ENCODE measurements at regions not wholly inside any gene's neighbourhood (a gene's known extent, or its start where the extent isn't known, plus 50 kb on each side); places are given as distances from the start of the nearest gene placed in this dataset.

GRCh38 chr2:226383461-226383860 is 416.2 kb downstream of the IRS1 start:
- H3K4me3 ChIP-seq (ENCODE audit: low read depth, low read length), result no peak overlapping the region
- TF ChIP-seq CTCF (IDR thresholded peaks at IDR 0.05; ENCODE audit: control insufficient read depth, extremely low read depth, insufficient read depth), result no peak
- no peak for DNase-seq (ENCODE audit: low read depth)

- no peak for DNase-seq (ENCODE audit: low read depth)
- no peak overlapping the region for H3K4me3 ChIP-seq (ENCODE audit: low read depth, low read length)
- no peak for TF ChIP-seq CTCF (IDR thresholded peaks at IDR 0.05; ENCODE audit: control insufficient read depth, extremely low read depth, insufficient read depth)
These were observed 418.9 kb downstream of the IRS1 start for GRCh38 chr2:226380679-226381078.

- DNase-seq (ENCODE audit: low read depth), result peak; percentile 73
- H3K4me3 ChIP-seq (ENCODE audit: low read depth, low read length), result no peak overlapping the region
- TF ChIP-seq CTCF (IDR thresholded peaks at IDR 0.05; ENCODE audit: control insufficient read depth, extremely low read depth, insufficient read depth), result no peak
These were observed 420.6 kb downstream of the IRS1 start for GRCh38 chr2:226378753-226379705.

GRCh38 chr2:226376516-226377180 is 423.0 kb downstream of the IRS1 start:
- no peak for DNase-seq (ENCODE audit: low read depth)
- no peak for TF ChIP-seq CTCF (IDR thresholded peaks at IDR 0.05; ENCODE audit: control insufficient read depth, extremely low read depth, insufficient read depth)
- no peak overlapping the region for H3K4me3 ChIP-seq (ENCODE audit: low read depth, low read length)

GRCh38 chr2:226366920-226367319 is 432.7 kb downstream of the IRS1 start:
- no peak for TF ChIP-seq CTCF (IDR thresholded peaks at IDR 0.05; ENCODE audit: control insufficient read depth, extremely low read depth, insufficient read depth)
- DNase-seq (ENCODE audit: low read depth), result no peak
- H3K4me3 ChIP-seq (ENCODE audit: low read depth, low read length), result no peak overlapping the region

GRCh38 chr2:226364217-226364616 is 435.4 kb downstream of the IRS1 start:
- no peak for TF ChIP-seq CTCF (IDR thresholded peaks at IDR 0.05; ENCODE audit: control insufficient read depth, extremely low read depth, insufficient read depth)
- H3K4me3 ChIP-seq (ENCODE audit: low read depth, low read length), result no peak overlapping the region
- DNase-seq (ENCODE audit: low read depth), result no peak

All from LNCaP clone FGC (cell line).